Uterus (tissue), 3 donors: ENCODE measurements at regions not wholly inside any gene's neighbourhood (a gene's known extent, or its start where the extent isn't known, plus 50 kb on each side); places are given as distances from the start of the nearest gene placed in this dataset.

ENCODE experiments used
- DNase-seq, 2 donors: peaks; one replicate each; pipeline ENCODE4 v3.0.0-alpha.2; 2019 to 2020
- H3K27ac ChIP-seq, 2 donors: fragments of 200-600 bp; sonication (generic); 1 replicate in 1 of 2; 2 replicates in 1 of 2; pipeline ENCODE4 v1.5.1; 2016 to 2018
- H3K27me3 ChIP-seq, 2 donors: fragments of 200-600 bp; sonication (generic); one replicate each; pipeline ENCODE4 v1.5.1; 2018 to 2019; ENCODE audit warnings: control low read depth in 1 of 2
- H3K36me3 ChIP-seq, 2 donors: fragments of 200-600 bp; sonication (generic); one replicate each; pipeline ENCODE4 v1.5.1; 2019; ENCODE audit warnings: control low read depth in 1 of 2
- H3K4me1 ChIP-seq, 2 donors: fragments of 200-600 bp; sonication (generic); one replicate each; pipeline ENCODE4 v1.5.1; 2018 to 2019; ENCODE audit warnings: control low read depth in 1 of 2
- H3K4me3 ChIP-seq, 2 donors: fragments of 200-600 bp; sonication (generic); 1 replicate in 1 of 2; 2 replicates in 1 of 2; pipeline ENCODE4 v1.5.1; 2018 to 2019; ENCODE audit warnings: mild to moderate bottlenecking in 1 of 2
- H3K9me3 ChIP-seq, 2 donors: fragments of 200-600 bp; sonication (generic); one replicate each; pipeline ENCODE4 v1.5.1; 2019; ENCODE audit warnings: control low read depth in 1 of 2
- CTCF ChIP-seq, 4 experiments: fragments of 200-600 bp in 2 of 4; fragments of 450-650 bp in 2 of 4; sonication (generic) in 2 of 4; IDR thresholded peaks; one replicate each; pipeline ENCODE4 v1.5.1; 2016 to 2019; ENCODE audit warnings: antibody characterized with exemption in 4 of 4, mild to moderate bottlenecking in 2 of 4, moderate library complexity in 1 of 4
- POLR2A ChIP-seq, 2 donors: fragments of 450-650 bp; IDR thresholded peaks; one replicate each; pipeline ENCODE4 v1.6.1; 2016; ENCODE audit warnings: antibody characterized with exemption in 2 of 2, mild to moderate bottlenecking in 1 of 2, moderate library complexity in 1 of 2
- intact Hi-C: fragments of 100-400 bp; cut with DNase I; formaldehyde crosslinking; loops from one replicate; pipeline ENCODE4 v1.15.1; 2023; ENCODE audit warnings: low total_unique reads
- donor health status: DM: yes; HTN: yes; CAD: no.

GRCh38 chr5:143962201-143962600 lies 150.2 kb downstream of the HMHB1 start:
- TF ChIP-seq POLR2A (IDR thresholded peaks at IDR 0.05), result no peak
- no peak for TF ChIP-seq CTCF (IDR thresholded peaks at IDR 0.05)
- Histone ChIP-seq H3K4me3 (no peak overlapping the region), H3K9me3 (no peaks in the 10 kb centered on the region), H3K27ac (no peak overlapping the region), H3K27me3 (no peaks in the 10 kb centered on the region), H3K4me1 (no peaks in the 10 kb centered on the region), H3K36me3 (no peaks in the 10 kb centered on the region)
- intact Hi-C loops, result no loop called here
- no peak for DNase-seq

- Histone ChIP-seq H3K9me3 (no peaks in the 10 kb centered on the region), H3K27me3 (no peaks in the 10 kb centered on the region), H3K27ac (no peak overlapping the region), H3K36me3 (no peaks in the 10 kb centered on the region), H3K4me1 (no peaks in the 10 kb centered on the region), H3K4me3 (no peak overlapping the region)
- DNase-seq, result no peak
- intact Hi-C loops, result no loop called here
- no peak for TF ChIP-seq POLR2A (IDR thresholded peaks at IDR 0.05)
- no peak for TF ChIP-seq CTCF (IDR thresholded peaks at IDR 0.05)
These were observed 153.0 kb downstream of the HMHB1 start for GRCh38 chr5:143964919-143965318.

- no peaks in the 10 kb centered on the region for H3K9me3 ChIP-seq
- H3K4me1 ChIP-seq, result no peaks in the 10 kb centered on the region
- H3K27ac ChIP-seq, result no peak overlapping the region
- no peak for DNase-seq
- no peak overlapping the region for H3K4me3 ChIP-seq
- no peak for TF ChIP-seq POLR2A (IDR thresholded peaks at IDR 0.05)
- TF ChIP-seq CTCF (IDR thresholded peaks at IDR 0.05), result no peak
- no peaks in the 10 kb centered on the region for H3K36me3 ChIP-seq
- intact Hi-C loops, result no loop called here
- no peaks in the 10 kb centered on the region for H3K27me3 ChIP-seq
These were observed 154.3 kb downstream of the HMHB1 start for GRCh38 chr5:143966280-143966679.

- Histone ChIP-seq H3K27me3 (no peaks in the 10 kb centered on the region), H3K27ac (no peak overlapping the region), H3K36me3 (no peaks in the 10 kb centered on the region), H3K4me3 (no peak overlapping the region), H3K9me3 (no peaks in the 10 kb centered on the region), H3K4me1 (no peaks in the 10 kb centered on the region)
- TF ChIP-seq CTCF (IDR thresholded peaks at IDR 0.05) (peak in 1 of 4 experiments; percentile 10), POLR2A (IDR thresholded peaks at IDR 0.05) (no peak)
- DNase-seq, result no peak
- intact Hi-C loops, result no loop called here
These were observed 156.3 kb downstream of the HMHB1 start for GRCh38 chr5:143968071-143968878.

- no peaks in the 10 kb centered on the region for H3K9me3 ChIP-seq
- H3K27me3 ChIP-seq, result no peaks in the 10 kb centered on the region
- no peak overlapping the region for H3K27ac ChIP-seq
- no peak overlapping the region for H3K4me3 ChIP-seq
- no peak for DNase-seq
- no peaks in the 10 kb centered on the region for H3K4me1 ChIP-seq
- intact Hi-C loops, result no loop called here
- no peaks in the 10 kb centered on the region for H3K36me3 ChIP-seq
- TF ChIP-seq CTCF (IDR thresholded peaks at IDR 0.05) (no peak), POLR2A (IDR thresholded peaks at IDR 0.05) (no peak)
These were observed 158.2 kb downstream of the HMHB1 start for GRCh38 chr5:143970159-143970558.
